B cell (primary cell): ENCODE measurements at regions not wholly inside any gene's neighbourhood (a gene's known extent, or its start where the extent isn't known, plus 50 kb on each side); places are given as distances from the start of the nearest gene placed in this dataset.

ENCODE experiments used
- ATAC-seq: fragments of 200-7000 bp; cut with Tn5 transposase; one replicate; pipeline ENCODE4 v1.10.0; 2021; ENCODE audit warnings: low read depth, mild to moderate bottlenecking, moderate number of reproducible peaks, moderate library complexity
- CTCF ChIA-PET: fragments of 350-600 bp; sonication (Branson Sonifier 250); formaldehyde crosslinking; loops from one replicate; lab custom pipeline; 2021; ENCODE audit warnings: antibody characterized with exemption, inconsistent platforms; lab: Charles Lee
- POLR2A ChIA-PET: fragments of 350-600 bp; sonication (Branson Sonifier 250); formaldehyde crosslinking; loops from one replicate; lab custom pipeline; 2021; ENCODE audit warnings: antibody characterized with exemption; lab: Charles Lee
- DNase-seq: peaks from one replicate; pipeline ENCODE4 v3.0.0; 2013
- H2AFZ ChIP-seq: 2 replicates; pipeline ENCODE4 v1.6.1; 2012; ENCODE audit warnings: mild to moderate bottlenecking, low read depth, low read length; ENCODE audit not compliant: insufficient read depth, poor library complexity, severe bottlenecking
- H3K27ac ChIP-seq, 2 donors: 1 replicate in 1 of 2; 2 replicates in 1 of 2; pipeline ENCODE4 v1.5.1; 2012 to 2013; ENCODE audit warnings: low read length in 2 of 2, mild to moderate bottlenecking in 2 of 2, moderate library complexity in 1 of 2
- H3K27me3 ChIP-seq, 4 experiments: fragments of 200-600 bp in 1 of 4; sonication (generic) in 1 of 4; replicated peaks in 1 of 4; 1 replicate in 2 of 4; 2 replicates in 2 of 4; pipeline versions ENCODE4 v1.6.1 to v1.7.0; 2013 to 2016; ENCODE audit warnings: low read length in 3 of 4, mild to moderate bottlenecking in 2 of 4, mixed read lengths in 1 of 4, moderate library complexity in 1 of 4; ENCODE audit not compliant: insufficient read depth in 4 of 4, control insufficient read depth in 3 of 4; ENCODE audit errors: control extremely low read depth in 1 of 4
- H3K36me3 ChIP-seq, 2 experiments: replicated peaks in 1 of 2; 1 replicate in 1 of 2; 2 replicates in 1 of 2; pipeline versions ENCODE4 v1.6.1 to v1.7.1; 2013; ENCODE audit warnings: low read length in 1 of 2; ENCODE audit not compliant: insufficient read depth in 2 of 2, control insufficient read depth in 1 of 2; ENCODE audit errors: control extremely low read depth in 1 of 2, extremely low read depth in 1 of 2
- H3K4me1 ChIP-seq, 2 donors: fragments of 200-600 bp in 1 of 2; sonication (generic) in 1 of 2; 1 replicate in 1 of 2; 2 replicates in 1 of 2; pipeline versions ENCODE4 v1.5.1 to v1.6.1; 2013 to 2017; ENCODE audit warnings: low read length in 2 of 2; ENCODE audit not compliant: control insufficient read depth in 2 of 2, insufficient read depth in 2 of 2
- H3K4me2 ChIP-seq: replicated peaks from 2 replicates; pipeline ENCODE3; 2012; ENCODE audit warnings: mild to moderate bottlenecking, low read depth, low read length; ENCODE audit not compliant: poor library complexity, severe bottlenecking
- H3K4me3 ChIP-seq, 5 experiments: fragments of 200-600 bp in 1 of 5; sonication (generic) in 1 of 5; 1 replicate in 3 of 5; 2 replicates in 2 of 5; pipeline versions ENCODE4 v1.5.1 to v1.7.0; 2011 to 2016; ENCODE audit warnings: low read length in 4 of 5, mild to moderate bottlenecking in 4 of 5, low read depth in 2 of 5, control low read depth in 1 of 5, moderate library complexity in 1 of 5; ENCODE audit not compliant: insufficient read depth in 1 of 5; ENCODE audit errors: control extremely low read depth in 1 of 5, extremely low read depth in 1 of 5
- H3K79me2 ChIP-seq: fragments of 200-600 bp; sonication (generic); one replicate; pipeline ENCODE4 v1.6.0; 2016; ENCODE audit warnings: low read length; ENCODE audit not compliant: control insufficient read depth, insufficient read depth
- H3K9ac ChIP-seq: fragments of 200-600 bp; sonication (generic); 2 replicates; pipeline ENCODE4 v1.6.1; 2017; ENCODE audit warnings: mild to moderate bottlenecking, low read length, moderate library complexity
- H3K9me3 ChIP-seq, 3 donors: one replicate each; pipeline versions ENCODE4 v1.6.1 to v1.7.1; 2013; ENCODE audit warnings: low read length in 2 of 3; ENCODE audit not compliant: control insufficient read depth in 2 of 3, insufficient read depth in 1 of 3; ENCODE audit errors: control extremely low read depth in 1 of 3
- H4K20me1 ChIP-seq: 2 replicates; pipeline ENCODE4 v1.6.0; 2012; ENCODE audit warnings: mild to moderate bottlenecking, low read length; ENCODE audit not compliant: insufficient read depth, control insufficient read depth, poor library complexity, severe bottlenecking
- H3K27ac Mint-ChIP-seq: one replicate; pipeline ENCODE4 v1.8.0; 2021; ENCODE audit warnings: mixed read lengths
- H3K27me3 Mint-ChIP-seq: one replicate; pipeline ENCODE4 v1.8.0; 2021; ENCODE audit warnings: mixed read lengths
- H3K4me1 Mint-ChIP-seq: one replicate; pipeline ENCODE4 v1.8.0; 2021; ENCODE audit warnings: mixed read lengths
- H3K4me3 Mint-ChIP-seq: one replicate; pipeline ENCODE4 v1.8.0; 2021; ENCODE audit warnings: mixed read lengths
- H3K9me3 Mint-ChIP-seq: one replicate; pipeline ENCODE4 v1.8.0; 2022; ENCODE audit warnings: mixed read lengths; ENCODE audit not compliant: insufficient read depth
- EZH2 ChIP-seq: IDR thresholded peaks from 2 replicates; pipeline ENCODE4 v1.6.1; 2012; ENCODE audit warnings: borderline replicate concordance, low read depth, mild to moderate bottlenecking, moderate library complexity, low read length; ENCODE audit not compliant: insufficient read depth, poor library complexity, severe bottlenecking
- WGBS: methylation state at CpG from one replicate; pipeline ENCODE4 v1.1.5; 2013; ENCODE audit warnings: missing lambda C conversion rate; ENCODE audit not compliant: insufficient coverage; 5-methylcytosine and 5-hydroxymethylcytosine counted together
- intact Hi-C: fragments of 100-400 bp; cut with micrococcal nuclease; formaldehyde crosslinking; loops from one replicate; pipeline ENCODE4 v1.10.0; 2022
- TF ChIP-seq, protein P1 (sequence below): fragments of 200-600 bp; IDR thresholded peaks from one replicate; pipeline ENCODE4 v1.8.0; 2022; ENCODE audit warnings: antibody characterized with exemption, mild to moderate bottlenecking

DNA sequence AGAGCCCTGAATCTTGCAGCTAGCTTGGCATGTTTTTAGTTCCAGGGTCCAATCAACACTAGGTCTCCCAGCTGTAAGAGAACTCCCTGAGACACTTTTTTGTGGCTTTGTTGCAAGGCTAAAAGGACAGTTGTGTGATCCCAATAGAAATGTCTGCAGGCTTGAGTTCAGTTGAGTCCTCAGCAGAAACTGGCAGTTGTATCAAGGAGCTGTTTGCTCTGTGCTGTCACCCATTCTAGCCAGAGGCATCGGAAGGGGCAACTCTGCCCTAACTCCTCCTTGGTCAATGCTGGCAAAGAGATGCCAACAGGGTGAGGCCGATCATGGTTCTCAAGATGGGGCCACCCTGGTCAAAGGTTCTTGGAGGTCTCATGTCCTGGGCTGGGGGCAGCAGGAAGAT lies 224.1 kb downstream of the BUB3 start:
- H3K4me1 ChIP-seq, result no peaks in the 10 kb centered on the region
- H3K4me3 ChIP-seq, result no peak overlapping the region
- no peaks in the 10 kb centered on the region for H3K36me3 ChIP-seq
- intact Hi-C loops, result no loop called here
- H3K9me3 ChIP-seq, result no peaks in the 10 kb centered on the region
- CTCF ChIA-PET, result no interaction called here
- no peak overlapping the region for H3K4me2 ChIP-seq
- no peak overlapping the region for H2AFZ ChIP-seq
- DNase-seq, result no peak
- WGBS, result 96% methylated on average over 2 of the region's 2 CpGs
- H3K4me3 Mint-ChIP-seq, result no peak overlapping the region
- H3K27me3 Mint-ChIP-seq, result peaks cover 7% of the 10 kb centered on the region
- H3K27ac Mint-ChIP-seq, result no peak overlapping the region
- no peaks in the 10 kb centered on the region for H4K20me1 ChIP-seq
- no peaks in the 10 kb centered on the region for H3K79me2 ChIP-seq
- H3K27me3 ChIP-seq, result no peaks in the 10 kb centered on the region
- TF ChIP-seq, protein P1, sequence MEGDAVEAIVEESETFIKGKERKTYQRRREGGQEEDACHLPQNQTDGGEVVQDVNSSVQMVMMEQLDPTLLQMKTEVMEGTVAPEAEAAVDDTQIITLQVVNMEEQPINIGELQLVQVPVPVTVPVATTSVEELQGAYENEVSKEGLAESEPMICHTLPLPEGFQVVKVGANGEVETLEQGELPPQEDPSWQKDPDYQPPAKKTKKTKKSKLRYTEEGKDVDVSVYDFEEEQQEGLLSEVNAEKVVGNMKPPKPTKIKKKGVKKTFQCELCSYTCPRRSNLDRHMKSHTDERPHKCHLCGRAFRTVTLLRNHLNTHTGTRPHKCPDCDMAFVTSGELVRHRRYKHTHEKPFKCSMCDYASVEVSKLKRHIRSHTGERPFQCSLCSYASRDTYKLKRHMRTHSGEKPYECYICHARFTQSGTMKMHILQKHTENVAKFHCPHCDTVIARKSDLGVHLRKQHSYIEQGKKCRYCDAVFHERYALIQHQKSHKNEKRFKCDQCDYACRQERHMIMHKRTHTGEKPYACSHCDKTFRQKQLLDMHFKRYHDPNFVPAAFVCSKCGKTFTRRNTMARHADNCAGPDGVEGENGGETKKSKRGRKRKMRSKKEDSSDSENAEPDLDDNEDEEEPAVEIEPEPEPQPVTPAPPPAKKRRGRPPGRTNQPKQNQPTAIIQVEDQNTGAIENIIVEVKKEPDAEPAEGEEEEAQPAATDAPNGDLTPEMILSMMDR, result no peak
- ATAC-seq, result no peak
- H3K4me1 Mint-ChIP-seq, result no peaks in the 10 kb centered on the region
- no peak overlapping the region for H3K9ac ChIP-seq
- no peak overlapping the region for H3K27ac ChIP-seq
- H3K9me3 Mint-ChIP-seq, result no peaks in the 10 kb centered on the region
- POLR2A ChIA-PET, result no interaction called here

DNA sequence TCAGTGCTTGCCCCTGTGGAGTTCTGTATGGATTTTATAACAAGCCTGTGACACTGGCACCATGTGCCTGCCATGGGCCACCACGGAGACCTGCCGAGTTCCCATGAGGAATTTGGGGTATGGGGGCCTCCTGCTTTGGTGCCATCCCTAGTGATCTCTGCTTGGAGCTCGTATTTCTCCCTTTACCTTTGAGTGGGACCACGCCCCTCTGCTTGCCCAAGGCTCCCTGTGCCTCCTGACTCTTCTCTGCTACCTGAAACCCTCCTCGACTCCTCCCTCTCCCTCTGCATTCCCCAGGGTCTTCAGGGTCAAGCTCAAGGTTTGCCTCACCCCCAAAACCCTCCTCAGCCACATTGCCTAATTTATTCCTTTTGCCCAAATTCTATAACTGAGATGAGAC lies 225.0 kb downstream of the BUB3 start:
- H3K4me1 ChIP-seq, result no peaks in the 10 kb centered on the region
- ATAC-seq (no peak), DNase-seq (no peak)
- H3K4me2 ChIP-seq, result no peak overlapping the region
- H3K9me3 ChIP-seq, result peaks cover 0 to 4% (median 0%) of the 10 kb centered on the region in 3 donors
- Mint-ChIP-seq H3K27ac (no peak overlapping the region), H3K4me3 (no peak overlapping the region), H3K9me3 (no peaks in the 10 kb centered on the region), H3K27me3 (peaks cover 7% of the 10 kb centered on the region), H3K4me1 (no peaks in the 10 kb centered on the region)
- TF ChIP-seq, protein P1, result no peak
- TF ChIP-seq EZH2, result no peak
- no peak overlapping the region for H3K9ac ChIP-seq
- intact Hi-C loops, result no loop called here
- H3K4me3 ChIP-seq, result no peak overlapping the region
- H2AFZ ChIP-seq, result no peak overlapping the region
- ChIA-PET POLR2A (no interaction called here), CTCF (no interaction called here)
- no peaks in the 10 kb centered on the region for H3K27me3 ChIP-seq
- no peak overlapping the region for H3K27ac ChIP-seq
- H4K20me1 ChIP-seq, result no peaks in the 10 kb centered on the region
- H3K79me2 ChIP-seq, result no peaks in the 10 kb centered on the region
- H3K36me3 ChIP-seq, result no peaks in the 10 kb centered on the region
- 77% methylated on average over 5 of the region's 5 CpGs for WGBS
